ENCODE measurements at regions not wholly inside any gene's neighbourhood (a gene's known extent, or its start where the extent isn't known, plus 50 kb on each side); places are given as distances from the start of the nearest gene placed in this dataset.

- no peak for TF ChIP-seq CTCF (IDR thresholded peaks at IDR 0.05)
- TF ChIP-seq POLR2A (IDR thresholded peaks at IDR 0.05; ENCODE audit: low read depth), result no peak
These were observed 1219.2 kb downstream of the ZPLD1 start for GRCh38 chr3:103653996-103654395.
